ENCODE measurements at regions not wholly inside any gene's neighbourhood (a gene's known extent, or its start where the extent isn't known, plus 50 kb on each side); places are given as distances from the start of the nearest gene placed in this dataset.
A peak's percentile ranks its signal among the peaks of the same experiment; 100 is the strongest.

- Histone ChIP-seq H3K4me2 (ENCODE audit: insufficient read depth, low read length) (no peak overlapping the region), H3K27ac (ENCODE audit: extremely low read depth, low read depth, low read length) (no peak overlapping the region), H3K27me3 (ENCODE audit: control insufficient read depth in 2 of 2, insufficient read depth in 2 of 2, low read length in 2 of 2) (peaks cover 78 to 90% of the 10 kb centered on the region in 2 experiments), H3K36me3 (ENCODE audit: control insufficient read depth, insufficient read depth, low read length) (no peaks in the 10 kb centered on the region), H2AFZ (ENCODE audit: low read depth, low read length) (no peak overlapping the region), H4K20me1 (replicated peaks; ENCODE audit: control insufficient read depth, insufficient read depth, low read length) (peaks cover 19% of the 10 kb centered on the region; the same call in 1 of the 2 replicates), H3K4me1 (replicated peaks in 1 of 2; ENCODE audit: control insufficient read depth in 2 of 2, insufficient read depth in 2 of 2, low read length in 2 of 2) (peaks cover 0 to 7% of the 10 kb centered on the region in 2 experiments; a peak in 1 of 5 replicates), H3K9me1 (ENCODE audit: control insufficient read depth, insufficient read depth, low read length) (no peaks in the 10 kb centered on the region), H3K4me3 (no peak overlapping the region), H3K9ac (ENCODE audit: insufficient read depth in 1 of 2, low read depth in 2 of 2, low read length in 2 of 2) (peak overlapping the region in 1 of 2 experiments; percentile 53; a peak in 1 of 4 replicates), H3K9me3 (replicated peaks; ENCODE audit: control insufficient read depth, insufficient read depth, low read depth, low read length) (no peaks in the 10 kb centered on the region), H3K79me2 (ENCODE audit: control insufficient read depth, insufficient read depth, low read length) (no peaks in the 10 kb centered on the region)
- in situ Hi-C loops (cut with MboI), result loop anchor here (25.0 kb wide), 1 partner anchor 375 kb away; no protein-coding TSS in a partner anchor
- ATAC-seq (no peak), FAIRE-seq (no peak), DNase-seq (ENCODE audit: extremely low read depth in 1 of 4, low spot score in 3 of 4) (no peak)
- WGBS (ENCODE audit: insufficient coverage, low coverage, missing lambda C conversion rate), result 1% methylated on average over 16 of the region's 16 CpGs
- ChIA-PET CTCF (ENCODE audit: low intra/inter-chr PET ratio) (no interaction called here), POLR2A (interaction anchor here (1.0 to 1.1 kb wide), 2 partner anchors 8 to 12 kb away, joined by 4 to 5 read pairs; no protein-coding TSS in a partner anchor)
- intact Hi-C loops (cut with micrococcal nuclease), result no loop called here
- TF ChIP-seq TARDBP (IDR thresholded peaks at IDR 0.05), result no peak
- no peak for TF ChIP-seq ZNF143 (CRISPR knock-in tag; IDR thresholded peaks at IDR 0.05)
- no peak for TF ChIP-seq ETV5 (CRISPR knock-in tag; IDR thresholded peaks at IDR 0.05; ENCODE audit: low read depth)
- no peak for TF ChIP-seq THRAP3 (IDR thresholded peaks at IDR 0.05; ENCODE audit: borderline replicate concordance)
- TF ChIP-seq, protein P1, sequence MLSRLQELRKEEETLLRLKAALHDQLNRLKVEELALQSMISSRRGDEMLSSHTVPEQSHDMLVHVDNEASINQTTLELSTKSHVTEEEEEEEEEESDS (CRISPR knock-in tag; IDR thresholded peaks at IDR 0.05), result no peak
- no peak for TF ChIP-seq ZC3H8 (IDR thresholded peaks at IDR 0.05)
- no peak for TF ChIP-seq HNRNPK (IDR thresholded peaks at IDR 0.05; ENCODE audit: low read depth, low read length, poor library complexity, severe bottlenecking)
- TF ChIP-seq, protein P2, sequence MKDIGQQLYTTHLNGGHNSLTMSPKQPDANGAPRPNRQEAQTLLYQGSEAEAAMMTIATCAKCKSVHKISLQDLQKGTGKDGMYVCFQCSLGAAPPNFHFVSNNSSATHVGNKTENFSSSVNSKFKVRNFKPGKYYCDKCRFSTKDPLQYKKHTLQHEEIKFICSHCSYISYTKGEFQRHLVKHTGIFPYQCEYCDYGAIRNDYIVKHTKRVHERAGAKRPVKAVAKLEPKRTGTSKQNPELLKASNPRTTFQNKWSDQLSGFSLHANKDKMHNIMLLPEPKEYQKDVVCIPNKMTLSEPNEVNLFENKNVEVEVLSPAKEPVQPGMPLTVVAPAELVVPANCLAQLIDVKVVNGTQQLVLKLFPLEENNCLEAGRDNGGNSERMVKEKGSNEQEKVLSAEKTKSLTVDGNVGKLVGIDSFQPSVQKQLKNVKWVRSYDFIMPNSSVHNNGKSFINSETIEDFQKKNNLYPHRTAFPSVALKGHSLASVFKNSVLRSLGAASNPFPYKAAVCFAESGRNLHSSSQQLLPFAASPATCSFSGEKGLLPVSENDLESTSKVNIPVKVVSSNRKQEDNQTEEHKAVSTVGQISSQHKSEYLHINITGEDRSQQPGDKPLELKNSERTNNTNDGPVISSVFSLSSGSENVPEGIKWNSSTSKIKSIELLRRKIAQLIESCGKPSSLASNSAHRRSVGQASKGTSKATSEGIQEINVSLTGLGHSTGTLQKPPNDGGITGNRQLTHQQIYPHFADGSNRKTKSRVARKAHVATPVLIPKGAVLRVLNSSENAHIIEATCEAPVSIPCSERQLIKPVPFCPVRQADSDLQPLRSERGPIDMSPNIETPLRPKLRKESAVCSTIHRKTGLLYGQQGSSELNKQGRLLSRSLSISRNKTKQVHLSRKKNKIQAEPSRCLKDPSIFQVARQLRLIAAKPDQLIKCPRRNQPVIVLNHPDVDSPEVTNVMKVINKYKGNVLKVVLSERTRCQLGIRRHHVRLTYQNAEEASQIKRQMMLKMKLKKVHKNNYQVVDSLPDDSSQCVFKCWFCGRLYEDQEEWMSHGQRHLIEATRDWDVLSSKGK (CRISPR knock-in tag; IDR thresholded peaks at IDR 0.05), result no peak
- no peak for TF ChIP-seq RNF2 (IDR thresholded peaks at IDR 0.05)
- no peak for TF ChIP-seq PHF21A (IDR thresholded peaks at IDR 0.05; ENCODE audit: borderline replicate concordance, low read depth)
- no peak for TF ChIP-seq GTF2F1 (IDR thresholded peaks at IDR 0.05; ENCODE audit: low read depth, low read length)
- no peak for TF ChIP-seq KAT2B (IDR thresholded peaks at IDR 0.05; ENCODE audit: low read depth, low read length)
- BruUV-seq (replicated peaks), result no TSS peak
Measured at GRCh38 chr7:155387066-155387620, 70.8 kb upstream of the EN2 start.

Data from K562 (cell line).